ENCODE measurements at regions not wholly inside any gene's neighbourhood (a gene's known extent, or its start where the extent isn't known, plus 50 kb on each side); places are given as distances from the start of the nearest gene placed in this dataset.

DNA sequence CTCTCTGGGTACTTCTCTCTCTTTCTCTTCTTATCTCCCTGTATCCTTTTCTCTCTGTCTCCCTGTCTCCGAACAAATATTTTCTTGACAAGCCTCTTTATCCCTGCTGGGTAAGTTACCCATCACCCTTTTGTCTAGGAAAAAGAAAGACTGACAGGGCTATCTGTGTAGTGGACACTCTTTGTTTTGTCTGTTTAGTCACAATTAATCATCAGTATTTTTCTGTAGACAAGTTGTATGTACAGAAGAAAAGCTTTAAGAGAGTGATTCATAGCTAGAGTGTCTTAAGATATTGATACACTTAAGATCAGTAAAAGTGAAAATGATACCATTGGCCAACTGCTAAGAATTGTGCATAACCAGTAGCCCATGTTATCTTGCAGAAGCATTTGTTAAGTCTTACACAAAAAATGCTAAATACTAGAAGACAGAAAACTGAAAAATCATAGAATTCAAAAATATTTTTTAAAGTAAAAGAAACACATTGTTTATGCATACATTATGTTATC, 1043.8 kb upstream of the EDIL3 start:
- TF ChIP-seq POLR2AphosphoS5 (IDR thresholded peaks at IDR 0.05) (no peak), EP300 (IDR thresholded peaks at IDR 0.05; ENCODE audit: low read depth) (no peak)
- TF ChIP-seq, protein P1, sequence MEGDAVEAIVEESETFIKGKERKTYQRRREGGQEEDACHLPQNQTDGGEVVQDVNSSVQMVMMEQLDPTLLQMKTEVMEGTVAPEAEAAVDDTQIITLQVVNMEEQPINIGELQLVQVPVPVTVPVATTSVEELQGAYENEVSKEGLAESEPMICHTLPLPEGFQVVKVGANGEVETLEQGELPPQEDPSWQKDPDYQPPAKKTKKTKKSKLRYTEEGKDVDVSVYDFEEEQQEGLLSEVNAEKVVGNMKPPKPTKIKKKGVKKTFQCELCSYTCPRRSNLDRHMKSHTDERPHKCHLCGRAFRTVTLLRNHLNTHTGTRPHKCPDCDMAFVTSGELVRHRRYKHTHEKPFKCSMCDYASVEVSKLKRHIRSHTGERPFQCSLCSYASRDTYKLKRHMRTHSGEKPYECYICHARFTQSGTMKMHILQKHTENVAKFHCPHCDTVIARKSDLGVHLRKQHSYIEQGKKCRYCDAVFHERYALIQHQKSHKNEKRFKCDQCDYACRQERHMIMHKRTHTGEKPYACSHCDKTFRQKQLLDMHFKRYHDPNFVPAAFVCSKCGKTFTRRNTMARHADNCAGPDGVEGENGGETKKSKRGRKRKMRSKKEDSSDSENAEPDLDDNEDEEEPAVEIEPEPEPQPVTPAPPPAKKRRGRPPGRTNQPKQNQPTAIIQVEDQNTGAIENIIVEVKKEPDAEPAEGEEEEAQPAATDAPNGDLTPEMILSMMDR (IDR thresholded peaks at IDR 0.05): no peak

Data from transverse colon (tissue), 4 donors.